Esophagus muscularis mucosa (tissue), 4 donors: ENCODE measurements at regions not wholly inside any gene's neighbourhood (a gene's known extent, or its start where the extent isn't known, plus 50 kb on each side); places are given as distances from the start of the nearest gene placed in this dataset.

Experiments
- DNase-seq: peaks from one replicate; pipeline ENCODE4 v3.0.0-alpha.2; 2017; ENCODE audit errors: extremely low spot score
- H3K27ac ChIP-seq, 4 donors: fragments of 200-600 bp; sonication (generic); replicated peaks in 1 of 4; 1 replicate in 3 of 4; 2 replicates in 1 of 4; pipeline ENCODE4 v1.5.1; 2016 to 2019; ENCODE audit warnings: mild to moderate bottlenecking in 1 of 4
- H3K27me3 ChIP-seq, 4 donors: fragments of 200-600 bp; sonication (generic); one replicate each; pipeline versions ENCODE4 v1.5.1 to v1.6.0; 2016 to 2019
- H3K36me3 ChIP-seq, 4 donors: fragments of 200-600 bp; sonication (generic); one replicate each; pipeline ENCODE4 v1.5.1; 2016 to 2019
- H3K4me1 ChIP-seq, 4 donors: fragments of 200-600 bp; sonication (generic); one replicate each; pipeline ENCODE4 v1.5.1; 2016 to 2019
- H3K4me3 ChIP-seq, 4 donors: fragments of 200-600 bp; sonication (generic); 1 replicate in 2 of 4; 2 replicates in 2 of 4; pipeline ENCODE4 v1.5.1; 2016 to 2019; ENCODE audit warnings: mild to moderate bottlenecking in 4 of 4, moderate library complexity in 1 of 4
- H3K9me3 ChIP-seq, 4 donors: fragments of 200-600 bp; sonication (generic); 1 replicate in 3 of 4; 2 replicates in 1 of 4; pipeline ENCODE4 v1.5.1; 2016 to 2019
- CTCF ChIP-seq, 3 experiments: fragments of 200-600 bp in 2 of 3; fragments of 450-650 bp in 1 of 3; sonication (generic) in 2 of 3; IDR thresholded peaks; one replicate each; pipeline ENCODE4 v1.5.1; 2017 to 2019; ENCODE audit warnings: antibody characterized with exemption in 3 of 3, mild to moderate bottlenecking in 2 of 3, moderate library complexity in 1 of 3
- EP300 ChIP-seq: sonication (generic); formaldehyde crosslinking; IDR thresholded peaks from one replicate; pipeline ENCODE4 v1.6.1; 2017; ENCODE audit warnings: antibody characterized with exemption
- POLR2A ChIP-seq: fragments of 450-650 bp; IDR thresholded peaks from one replicate; pipeline ENCODE4 v1.6.1; 2017; ENCODE audit warnings: antibody characterized with exemption, moderate library complexity, mild to moderate bottlenecking, low read depth
- POLR2AphosphoS5 ChIP-seq, 2 donors: sonication (generic); formaldehyde crosslinking; IDR thresholded peaks; one replicate each; pipeline ENCODE4 v1.6.1; 2017; ENCODE audit warnings: antibody characterized with exemption in 2 of 2
- WGBS: methylation state at CpG from one replicate; pipeline ENCODE4 v1.1.5; 2018; 5-methylcytosine and 5-hydroxymethylcytosine counted together
- intact Hi-C: fragments of 100-400 bp; cut with DNase I; formaldehyde crosslinking; loops from one replicate; pipeline ENCODE4 v1.15.1; 2023

GRCh38 chr10:129140921-129141885 is 325.8 kb upstream of the MGMT start:
- peaks cover 0 to 19% (median 0%) of the 10 kb centered on the region in 4 donors for H3K27me3 ChIP-seq
- no peaks in the 10 kb centered on the region for H3K36me3 ChIP-seq
- H3K4me1 ChIP-seq = no peaks in the 10 kb centered on the region
- 46% methylated on average over 18 of the region's 18 CpGs for WGBS
- peak; percentile 42 for DNase-seq
- H3K9me3 ChIP-seq = no peaks in the 10 kb centered on the region
- TF ChIP-seq EP300 (no peak), POLR2AphosphoS5 (IDR thresholded peaks at IDR 0.05) (no peak), POLR2A (no peak), CTCF (IDR thresholded peaks at IDR 0.05) (no peak)
- intact Hi-C loops = no loop called here
- no peak overlapping the region for H3K27ac ChIP-seq
- H3K4me3 ChIP-seq = no peak overlapping the region

GRCh38 chr10:129151281-129151680 is 315.8 kb upstream of the MGMT start:
- H3K27ac ChIP-seq = no peak overlapping the region
- H3K4me3 ChIP-seq = no peak overlapping the region
- peaks cover 0 to 15% (median 2%) of the 10 kb centered on the region in 4 donors for H3K9me3 ChIP-seq
- intact Hi-C loops = no loop called here
- H3K4me1 ChIP-seq = no peaks in the 10 kb centered on the region
- no peak for TF ChIP-seq CTCF (IDR thresholded peaks at IDR 0.05)
- TF ChIP-seq POLR2AphosphoS5 (IDR thresholded peaks at IDR 0.05) = no peak
- no peak for TF ChIP-seq POLR2A
- TF ChIP-seq EP300 = no peak
- WGBS = 79% methylated on average over 1 of the region's 1 CpG
- DNase-seq = peak; percentile 90
- no peaks in the 10 kb centered on the region for H3K36me3 ChIP-seq
- peaks cover 0 to 14% (median 0%) of the 10 kb centered on the region in 4 donors for H3K27me3 ChIP-seq

GRCh38 chr10:129156406-129156805 is 310.6 kb upstream of the MGMT start:
- no peaks in the 10 kb centered on the region for H3K4me1 ChIP-seq
- 46% methylated on average over 2 of the region's 2 CpGs for WGBS
- no peak overlapping the region for H3K4me3 ChIP-seq
- intact Hi-C loops = no loop called here
- TF ChIP-seq EP300 (no peak), POLR2A (no peak)
- H3K27me3 ChIP-seq = no peaks in the 10 kb centered on the region
- peak; percentile 66 for DNase-seq
- no peak overlapping the region for H3K27ac ChIP-seq
- H3K36me3 ChIP-seq = no peaks in the 10 kb centered on the region
- H3K9me3 ChIP-seq = peaks cover 0 to 21% (median 3%) of the 10 kb centered on the region in 4 donors

- peak; percentile 3 for DNase-seq
- Histone ChIP-seq H3K36me3 (no peaks in the 10 kb centered on the region), H3K27me3 (no peaks in the 10 kb centered on the region), H3K9me3 (peaks cover 0 to 21% (median 3%) of the 10 kb centered on the region in 4 donors), H3K4me3 (no peak overlapping the region), H3K4me1 (no peaks in the 10 kb centered on the region), H3K27ac (no peak overlapping the region)
- TF ChIP-seq POLR2AphosphoS5 (IDR thresholded peaks at IDR 0.05) (no peak), POLR2A (no peak), EP300 (no peak), CTCF (IDR thresholded peaks at IDR 0.05) (no peak)
- 98% methylated on average over 5 of the region's 5 CpGs for WGBS
- intact Hi-C loops = no loop called here
Observed at GRCh38 chr10:129157185-129157584, 309.9 kb upstream of the MGMT start.

- no peaks in the 10 kb centered on the region for H3K4me1 ChIP-seq
- WGBS = 29% methylated on average over 2 of the region's 2 CpGs
- no peaks in the 10 kb centered on the region for H3K36me3 ChIP-seq
- TF ChIP-seq POLR2AphosphoS5 (IDR thresholded peaks at IDR 0.05) = no peak
- no peak for TF ChIP-seq EP300
- no peak for TF ChIP-seq POLR2A
- TF ChIP-seq CTCF (IDR thresholded peaks at IDR 0.05) = no peak
- H3K9me3 ChIP-seq = peaks cover 0 to 6% (median 1%) of the 10 kb centered on the region in 4 donors
- peak; percentile 42 for DNase-seq
- H3K27me3 ChIP-seq = peaks cover 0 to 3% (median 0%) of the 10 kb centered on the region in 4 donors
- intact Hi-C loops = no loop called here
- H3K4me3 ChIP-seq = no peak overlapping the region
- H3K27ac ChIP-seq = no peak overlapping the region
Observed at GRCh38 chr10:129161150-129161549, 305.9 kb upstream of the MGMT start.
